ENCODE measurements at regions not wholly inside any gene's neighbourhood (a gene's known extent, or its start where the extent isn't known, plus 50 kb on each side); places are given as distances from the start of the nearest gene placed in this dataset.

DNA sequence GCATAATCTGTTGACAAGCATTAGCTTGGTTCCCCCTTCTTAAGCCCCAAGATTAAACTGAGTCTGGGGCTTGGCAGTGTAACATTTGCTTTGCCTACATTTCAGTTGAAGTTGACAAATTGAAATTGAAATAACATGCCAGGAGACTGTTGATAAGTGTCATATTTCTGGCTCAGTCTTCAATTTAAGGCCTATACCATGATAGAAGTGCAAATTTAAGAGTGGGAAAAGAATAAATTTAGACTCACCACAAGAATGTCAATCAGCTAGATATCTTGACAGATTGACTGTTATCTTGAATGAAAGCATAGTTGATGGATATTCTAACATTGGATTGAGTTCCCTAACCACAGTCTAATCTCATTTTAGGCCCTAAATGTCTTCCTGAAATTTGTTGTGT lies 117.6 kb downstream of the MAGEB17 start:
- TF ChIP-seq, protein P1, sequence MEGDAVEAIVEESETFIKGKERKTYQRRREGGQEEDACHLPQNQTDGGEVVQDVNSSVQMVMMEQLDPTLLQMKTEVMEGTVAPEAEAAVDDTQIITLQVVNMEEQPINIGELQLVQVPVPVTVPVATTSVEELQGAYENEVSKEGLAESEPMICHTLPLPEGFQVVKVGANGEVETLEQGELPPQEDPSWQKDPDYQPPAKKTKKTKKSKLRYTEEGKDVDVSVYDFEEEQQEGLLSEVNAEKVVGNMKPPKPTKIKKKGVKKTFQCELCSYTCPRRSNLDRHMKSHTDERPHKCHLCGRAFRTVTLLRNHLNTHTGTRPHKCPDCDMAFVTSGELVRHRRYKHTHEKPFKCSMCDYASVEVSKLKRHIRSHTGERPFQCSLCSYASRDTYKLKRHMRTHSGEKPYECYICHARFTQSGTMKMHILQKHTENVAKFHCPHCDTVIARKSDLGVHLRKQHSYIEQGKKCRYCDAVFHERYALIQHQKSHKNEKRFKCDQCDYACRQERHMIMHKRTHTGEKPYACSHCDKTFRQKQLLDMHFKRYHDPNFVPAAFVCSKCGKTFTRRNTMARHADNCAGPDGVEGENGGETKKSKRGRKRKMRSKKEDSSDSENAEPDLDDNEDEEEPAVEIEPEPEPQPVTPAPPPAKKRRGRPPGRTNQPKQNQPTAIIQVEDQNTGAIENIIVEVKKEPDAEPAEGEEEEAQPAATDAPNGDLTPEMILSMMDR (IDR thresholded peaks at IDR 0.05) = no peak
- Histone ChIP-seq H3K27me3 (no peaks in the 10 kb centered on the region), H3K4me1 (no peaks in the 10 kb centered on the region), H3K4me3 (no peak overlapping the region), H3K27ac (no peak overlapping the region), H3K36me3 (no peaks in the 10 kb centered on the region), H3K9me3 (no peaks in the 10 kb centered on the region)
- intact Hi-C loops (cut with DNase I; ENCODE audit: low total_unique reads) = no loop called here
- DNase-seq = no peak

DNA sequence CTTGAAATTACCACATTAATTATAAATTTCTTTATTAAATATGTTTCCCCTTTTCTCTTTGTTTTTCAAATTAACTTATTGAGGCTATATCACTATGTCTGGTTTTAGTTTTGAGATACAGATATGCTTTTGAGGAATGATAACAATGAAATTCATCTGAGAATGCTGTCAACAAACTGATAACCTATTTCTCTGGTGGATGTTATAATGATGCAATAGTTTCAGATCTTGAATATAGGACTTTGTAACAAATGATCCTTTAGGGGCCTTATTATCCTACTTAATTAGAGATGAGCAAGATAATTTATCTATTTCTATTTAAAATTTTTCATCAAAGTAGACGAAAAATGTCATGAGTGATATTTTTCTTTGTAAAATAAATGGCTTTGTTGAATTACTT lies 123.7 kb downstream of the MAGEB17 start:
- TF ChIP-seq, protein P1 (IDR thresholded peaks at IDR 0.05) = no peak
- Histone ChIP-seq H3K9me3 (no peaks in the 10 kb centered on the region), H3K4me3 (no peak overlapping the region), H3K4me1 (no peaks in the 10 kb centered on the region), H3K36me3 (no peaks in the 10 kb centered on the region), H3K27me3 (no peaks in the 10 kb centered on the region), H3K27ac (no peak overlapping the region)
- no peak for DNase-seq
- intact Hi-C loops (cut with DNase I; ENCODE audit: low total_unique reads) = no loop called here

DNA sequence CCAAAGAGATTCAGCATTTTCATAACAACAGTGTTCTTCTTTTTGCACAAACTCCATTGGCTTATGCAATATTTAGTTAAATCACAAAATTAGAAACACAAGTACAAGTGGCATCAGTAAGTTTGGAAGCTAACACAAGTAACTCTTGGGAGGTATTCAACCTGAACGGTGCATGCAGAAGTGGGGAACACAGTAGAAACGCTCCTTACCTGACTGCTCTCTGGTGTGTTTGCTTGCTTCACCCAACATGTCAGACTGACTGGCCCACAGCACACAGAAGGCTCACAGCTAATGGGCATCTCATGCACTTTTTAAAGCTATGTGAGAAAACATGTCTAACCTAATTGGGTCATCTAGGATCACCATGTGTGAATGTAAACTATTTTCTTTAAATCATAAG lies 133.6 kb downstream of the MAGEB17 start:
- intact Hi-C loops (cut with DNase I; ENCODE audit: low total_unique reads) = no loop called here
- H3K36me3 ChIP-seq = no peaks in the 10 kb centered on the region
- no peaks in the 10 kb centered on the region for H3K4me1 ChIP-seq
- no peak for DNase-seq
- no peaks in the 10 kb centered on the region for H3K9me3 ChIP-seq
- TF ChIP-seq, protein P1 (IDR thresholded peaks at IDR 0.05) = no peak
- no peaks in the 10 kb centered on the region for H3K27me3 ChIP-seq
- no peak overlapping the region for H3K27ac ChIP-seq
- H3K4me3 ChIP-seq = no peak overlapping the region

DNA sequence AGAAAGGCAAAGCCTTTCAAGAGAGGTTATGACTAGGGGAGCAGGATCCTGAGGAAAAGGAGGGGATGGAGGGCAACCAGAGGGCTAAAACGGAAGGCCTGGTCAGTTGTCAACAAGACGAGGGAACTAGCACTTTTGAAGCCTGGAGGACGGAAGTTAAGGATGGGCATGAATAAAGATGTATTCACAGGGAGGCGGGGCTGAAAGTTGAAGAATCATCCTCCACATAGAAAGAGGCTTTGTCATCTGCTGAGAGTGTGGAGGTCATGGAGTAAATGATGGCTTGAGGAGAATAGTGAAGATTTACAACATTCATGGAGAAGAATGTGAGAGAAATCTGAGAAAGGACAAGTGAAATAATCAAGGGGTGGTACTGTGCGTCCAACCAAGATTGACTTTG lies 137.5 kb downstream of the MAGEB17 start:
- H3K27me3 ChIP-seq = no peaks in the 10 kb centered on the region
- H3K27ac ChIP-seq = no peak overlapping the region
- TF ChIP-seq, protein P1 (IDR thresholded peaks at IDR 0.05) = no peak
- no peak overlapping the region for H3K4me3 ChIP-seq
- intact Hi-C loops (cut with DNase I; ENCODE audit: low total_unique reads) = no loop called here
- no peaks in the 10 kb centered on the region for H3K4me1 ChIP-seq
- no peaks in the 10 kb centered on the region for H3K36me3 ChIP-seq
- no peaks in the 10 kb centered on the region for H3K9me3 ChIP-seq
- DNase-seq = no peak

DNA sequence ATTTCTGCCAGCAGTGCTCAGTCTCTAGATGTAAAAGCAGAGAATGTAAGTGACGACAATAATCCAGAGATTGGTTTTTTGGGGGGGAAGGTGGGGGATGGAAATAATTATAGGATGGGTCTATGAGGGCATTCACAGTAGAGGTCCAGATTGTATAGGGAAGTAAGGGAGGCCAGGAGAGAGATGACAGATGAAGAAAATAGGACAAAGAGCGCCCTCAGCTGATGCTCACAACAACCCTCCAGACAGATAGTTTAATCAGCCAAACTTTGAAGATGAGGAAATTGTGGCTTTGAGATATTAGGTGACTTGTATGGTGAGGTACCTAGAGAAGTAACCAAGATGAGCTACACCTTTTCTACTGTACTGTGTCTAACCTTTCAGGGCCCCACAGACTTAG lies 137.9 kb downstream of the MAGEB17 start:
- H3K27me3 ChIP-seq = no peaks in the 10 kb centered on the region
- intact Hi-C loops (cut with DNase I; ENCODE audit: low total_unique reads) = no loop called here
- no peaks in the 10 kb centered on the region for H3K9me3 ChIP-seq
- DNase-seq = no peak
- H3K4me3 ChIP-seq = no peak overlapping the region
- H3K27ac ChIP-seq = no peak overlapping the region
- TF ChIP-seq, protein P1 (IDR thresholded peaks at IDR 0.05) = no peak
- no peaks in the 10 kb centered on the region for H3K36me3 ChIP-seq
- H3K4me1 ChIP-seq = no peaks in the 10 kb centered on the region

DNA sequence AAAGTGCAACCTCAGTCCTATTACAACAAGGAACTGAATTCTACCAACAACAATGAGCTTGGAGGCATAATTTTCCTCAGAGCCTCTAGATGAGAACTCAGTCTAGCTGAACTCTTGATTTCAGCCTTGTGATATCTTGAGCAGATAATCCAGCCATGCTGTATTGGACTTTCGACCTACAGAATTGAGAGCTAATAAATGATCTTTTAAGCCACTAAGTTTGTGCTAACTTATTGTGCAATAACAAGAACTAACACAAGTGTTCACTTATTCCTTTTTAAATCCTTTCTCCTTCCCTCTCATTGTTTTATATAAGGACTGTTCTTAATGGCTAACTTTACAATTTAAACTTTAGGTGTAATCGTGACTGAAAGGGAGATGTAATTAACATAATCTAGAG lies 140.7 kb downstream of the MAGEB17 start:
- Histone ChIP-seq H3K9me3 (no peaks in the 10 kb centered on the region), H3K4me3 (no peak overlapping the region)
- TF ChIP-seq, protein P1 (IDR thresholded peaks at IDR 0.05) = no peak

More for the DNA sequence above, 140.7 kb downstream of the MAGEB17 start:
- no peaks in the 10 kb centered on the region for H3K27me3 ChIP-seq
- no peaks in the 10 kb centered on the region for H3K36me3 ChIP-seq
- H3K4me1 ChIP-seq = no peaks in the 10 kb centered on the region
- no peak for DNase-seq
- no peak overlapping the region for H3K27ac ChIP-seq
- intact Hi-C loops (cut with DNase I; ENCODE audit: low total_unique reads) = no loop called here

All from tibial artery (tissue), 4 donors.